ENCODE measurements at regions not wholly inside any gene's neighbourhood (a gene's known extent, or its start where the extent isn't known, plus 50 kb on each side); places are given as distances from the start of the nearest gene placed in this dataset.

DNA sequence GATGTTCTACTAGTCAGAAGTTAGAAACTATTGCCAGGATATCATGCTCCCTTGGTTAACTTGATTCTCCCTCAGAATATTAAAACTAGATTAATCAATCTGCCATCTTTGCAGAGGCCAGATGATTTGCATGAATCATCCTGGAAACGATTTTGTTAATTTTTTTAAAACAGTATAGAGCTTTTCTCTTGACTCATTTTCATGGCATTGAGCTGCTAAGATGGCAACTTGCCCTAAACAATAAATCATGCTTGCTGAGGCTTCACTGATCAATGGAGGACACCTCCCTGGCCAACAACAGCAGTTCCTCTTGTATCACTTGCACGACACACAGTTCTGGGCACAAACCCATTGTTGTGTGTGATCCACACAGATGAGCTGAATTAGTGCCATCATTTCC is 109.1 kb downstream of the COL6A6 start:
- no peak overlapping the region for H3K4me3 Mint-ChIP-seq
- H3K9me3 Mint-ChIP-seq = peaks cover 3% of the 10 kb centered on the region
- no peaks in the 10 kb centered on the region for H3K4me1 Mint-ChIP-seq (ENCODE audit: low read depth)
- DNase-seq (no peak), ATAC-seq (no peak)
- H3K27me3 Mint-ChIP-seq (ENCODE audit: low read depth) = peaks cover 19% of the 10 kb centered on the region
- H3K36me3 Mint-ChIP-seq (ENCODE audit: insufficient read depth) = no peaks in the 10 kb centered on the region

DNA sequence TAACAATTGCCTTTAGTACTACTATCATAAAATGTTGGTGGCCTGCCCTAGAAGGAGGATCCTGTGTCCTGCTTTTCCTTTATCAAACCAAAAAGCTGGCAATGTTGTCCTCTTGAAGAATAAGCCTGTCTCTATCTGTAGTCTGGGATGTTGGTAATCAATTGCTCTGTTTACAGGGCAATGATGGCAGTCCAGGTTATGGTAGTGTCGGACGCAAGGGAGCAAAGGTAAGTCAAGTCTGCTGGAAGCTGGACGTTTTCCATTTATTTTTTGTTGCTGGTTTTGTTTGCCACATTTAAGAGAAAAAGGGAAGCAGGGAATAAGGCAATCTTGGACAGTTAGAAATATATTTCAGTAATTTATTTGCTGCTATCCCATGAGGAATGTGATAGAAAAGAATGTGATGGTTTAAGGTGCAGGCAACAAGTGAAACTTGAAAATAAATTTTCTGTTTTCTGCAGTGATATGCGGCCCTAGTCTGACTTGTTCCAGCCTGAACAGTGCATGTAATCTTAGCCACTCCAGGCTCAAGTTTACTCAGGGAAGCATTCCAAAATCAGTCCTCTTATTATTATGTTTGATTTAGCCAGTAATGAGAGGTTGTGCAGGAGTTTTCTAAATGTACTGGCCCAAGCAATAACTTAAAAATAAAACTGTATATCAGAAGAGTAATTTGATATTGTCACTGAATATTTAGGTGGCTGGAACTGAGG is 110.3 kb downstream of the COL6A6 start:
- Mint-ChIP-seq H3K27me3 (ENCODE audit: low read depth) (peaks cover 19% of the 10 kb centered on the region), H3K36me3 (ENCODE audit: insufficient read depth) (no peaks in the 10 kb centered on the region), H3K9me3 (peaks cover 3% of the 10 kb centered on the region), H3K4me1 (ENCODE audit: low read depth) (no peaks in the 10 kb centered on the region), H3K4me3 (no peak overlapping the region)
- DNase-seq = no peak
- ATAC-seq = no peak

DNA sequence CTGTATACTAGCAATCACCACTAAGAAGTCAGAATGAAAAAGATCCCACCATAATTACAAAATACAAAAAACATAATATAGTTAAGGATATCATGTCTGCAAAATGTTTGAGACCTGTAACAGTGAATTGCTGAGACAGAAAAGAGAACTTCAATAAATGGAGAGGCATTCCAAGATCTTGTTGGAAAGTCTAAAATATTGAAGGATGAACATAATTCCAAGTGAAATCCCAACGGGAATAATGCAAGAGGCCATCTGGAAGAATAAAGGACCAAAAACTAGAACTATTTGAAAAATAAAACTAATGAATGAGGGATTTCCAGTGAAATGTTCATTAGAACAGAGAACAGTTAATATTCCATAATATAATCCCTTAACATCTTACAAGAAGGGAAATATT is 110.9 kb downstream of the COL6A6 start:
- H3K27me3 Mint-ChIP-seq (ENCODE audit: low read depth) = peaks cover 17% of the 10 kb centered on the region
- H3K4me1 Mint-ChIP-seq (ENCODE audit: low read depth) = no peaks in the 10 kb centered on the region
- no peak overlapping the region for H3K4me3 Mint-ChIP-seq
- DNase-seq (no peak), ATAC-seq (no peak)
- peaks cover 3% of the 10 kb centered on the region for H3K9me3 Mint-ChIP-seq
- no peaks in the 10 kb centered on the region for H3K36me3 Mint-ChIP-seq (ENCODE audit: insufficient read depth)
